DOHH2 (cell line): ENCODE measurements at regions not wholly inside any gene's neighbourhood (a gene's known extent, or its start where the extent isn't known, plus 50 kb on each side); places are given as distances from the start of the nearest gene placed in this dataset.

ENCODE experiments used
- H3F3A ChIP-seq: fragments of 200-600 bp; sonication (generic), shearing (Covaris generic); 2 replicates; pipeline ENCODE4 v1.6.0; 2016; ENCODE audit warnings: antibody characterized with exemption, mild to moderate bottlenecking; ENCODE audit not compliant: control insufficient read depth, insufficient read depth
- H3K27ac ChIP-seq: fragments of 200-600 bp; sonication (generic); 2 replicates; pipeline ENCODE4 v1.5.1; 2014; ENCODE audit warnings: low read depth, mild to moderate bottlenecking, low read length, moderate library complexity
- H3K27me3 ChIP-seq: fragments of 200-600 bp; sonication (generic); 2 replicates; pipeline ENCODE4 v1.6.1; 2014; ENCODE audit warnings: mild to moderate bottlenecking, low read length, mixed read lengths; ENCODE audit not compliant: control insufficient read depth
- H3K36me3 ChIP-seq: fragments of 200-600 bp; sonication (generic); 2 replicates; pipeline ENCODE4 v1.6.1; 2014; ENCODE audit warnings: mild to moderate bottlenecking, low read length, moderate library complexity, mixed read lengths; ENCODE audit not compliant: control insufficient read depth
- H3K4me1 ChIP-seq: fragments of 200-600 bp; sonication (generic); 2 replicates; pipeline ENCODE4 v1.6.1; 2014; ENCODE audit warnings: mild to moderate bottlenecking, low read length, mixed read lengths; ENCODE audit not compliant: control insufficient read depth
- H3K4me2 ChIP-seq: fragments of 200-600 bp; sonication (generic); 2 replicates; pipeline ENCODE4 v1.6.0; 2014; ENCODE audit warnings: mild to moderate bottlenecking, low read length, moderate library complexity
- H3K4me3 ChIP-seq: fragments of 200-600 bp; sonication (generic); 2 replicates; pipeline ENCODE4 v1.5.1; 2014; ENCODE audit warnings: mild to moderate bottlenecking, low read length, mixed read lengths
- H3K79me2 ChIP-seq: fragments of 200-600 bp; sonication (generic); 2 replicates; pipeline ENCODE4 v1.6.1; 2014; ENCODE audit warnings: mild to moderate bottlenecking, low read length, mixed read lengths; ENCODE audit not compliant: control insufficient read depth
- H3K9me2 ChIP-seq: fragments of 200-600 bp; sonication (generic); replicated peaks from 2 replicates; pipeline ENCODE4 v1.6.1; 2014; ENCODE audit warnings: mild to moderate bottlenecking, low read length, mixed read lengths; ENCODE audit not compliant: control insufficient read depth
- H3K9me3 ChIP-seq: fragments of 200-600 bp; sonication (generic); 2 replicates; pipeline ENCODE4 v1.6.1; 2014; ENCODE audit warnings: antibody characterized with exemption, low read length, mixed read lengths; ENCODE audit not compliant: control insufficient read depth, insufficient read depth
- H4K20me1 ChIP-seq: fragments of 200-600 bp; sonication (generic); 2 replicates; pipeline ENCODE4 v1.6.0; 2014; ENCODE audit warnings: low read depth, mild to moderate bottlenecking, antibody characterized with exemption, low read length, moderate library complexity; ENCODE audit not compliant: control insufficient read depth, insufficient read depth
- EZH2phosphoT487 ChIP-seq: fragments of 200-600 bp; sonication (generic); IDR thresholded peaks from 2 replicates; pipeline ENCODE4 v1.6.1; 2017; ENCODE audit warnings: borderline replicate concordance, mild to moderate bottlenecking, antibody characterized with exemption, low read length, moderate library complexity, mixed read lengths
- TF ChIP-seq, protein P1 (sequence below): fragments of 200-600 bp; sonication (generic); IDR thresholded peaks from one replicate; pipeline ENCODE4 v1.5.1; 2014; ENCODE audit warnings: antibody characterized with exemption, mild to moderate bottlenecking, low read depth, low read length; ENCODE audit not compliant: poor library complexity, severe bottlenecking

DNA sequence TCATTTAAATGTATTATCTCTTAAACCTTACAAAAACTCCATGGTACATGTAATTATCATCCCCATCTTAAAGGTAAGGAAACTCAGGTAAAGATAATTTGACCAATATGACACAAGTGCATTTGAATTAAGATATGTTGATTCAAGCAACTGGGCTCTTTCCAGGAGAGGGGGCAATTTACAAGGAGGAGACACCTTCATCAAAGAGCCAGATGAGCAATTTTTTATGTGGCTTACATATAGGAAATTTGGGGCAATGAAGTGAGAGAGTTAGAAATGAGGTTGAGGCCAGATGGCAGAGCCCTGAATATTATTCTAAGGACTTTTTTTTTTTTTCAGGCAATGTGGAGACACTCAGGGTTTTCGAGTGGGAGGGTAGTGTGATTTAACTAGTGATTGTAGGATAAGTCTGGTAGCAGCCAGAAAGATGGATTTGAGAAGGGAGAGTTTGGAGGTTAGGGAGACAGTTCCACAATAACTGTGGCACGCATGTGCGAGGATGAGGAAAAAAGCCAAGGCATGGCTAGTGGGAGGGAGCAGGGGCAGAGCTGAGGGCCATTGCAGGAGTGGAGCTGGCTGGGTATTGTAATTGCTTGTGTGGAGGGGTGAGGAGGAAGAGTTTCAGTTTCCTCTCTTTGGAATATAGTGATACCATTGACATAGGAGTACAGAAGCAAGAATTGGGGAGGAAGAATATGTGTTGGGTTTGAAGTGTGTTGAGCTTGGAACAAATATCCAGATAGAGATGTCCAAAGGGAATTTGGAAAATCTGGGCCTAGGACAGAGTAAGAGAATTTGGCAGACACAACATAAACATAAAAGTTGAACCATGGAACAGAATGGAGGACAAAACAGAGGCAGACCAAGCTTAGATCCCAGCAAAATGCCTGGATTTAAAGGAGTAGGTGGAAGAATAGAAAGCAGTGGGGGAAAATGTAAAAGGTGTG is 72.0 kb downstream of the ACTBL2 start:
- Histone ChIP-seq H3F3A (no peaks in the 10 kb centered on the region), H3K4me2 (no peak overlapping the region), H3K9me2 (no peaks in the 10 kb centered on the region), H3K36me3 (no peaks in the 10 kb centered on the region), H3K4me3 (no peak overlapping the region), H3K79me2 (no peaks in the 10 kb centered on the region), H3K27me3 (no peaks in the 10 kb centered on the region), H4K20me1 (no peaks in the 10 kb centered on the region), H3K9me3 (no peaks in the 10 kb centered on the region), H3K27ac (no peak overlapping the region), H3K4me1 (no peaks in the 10 kb centered on the region)
- TF ChIP-seq, protein P1, sequence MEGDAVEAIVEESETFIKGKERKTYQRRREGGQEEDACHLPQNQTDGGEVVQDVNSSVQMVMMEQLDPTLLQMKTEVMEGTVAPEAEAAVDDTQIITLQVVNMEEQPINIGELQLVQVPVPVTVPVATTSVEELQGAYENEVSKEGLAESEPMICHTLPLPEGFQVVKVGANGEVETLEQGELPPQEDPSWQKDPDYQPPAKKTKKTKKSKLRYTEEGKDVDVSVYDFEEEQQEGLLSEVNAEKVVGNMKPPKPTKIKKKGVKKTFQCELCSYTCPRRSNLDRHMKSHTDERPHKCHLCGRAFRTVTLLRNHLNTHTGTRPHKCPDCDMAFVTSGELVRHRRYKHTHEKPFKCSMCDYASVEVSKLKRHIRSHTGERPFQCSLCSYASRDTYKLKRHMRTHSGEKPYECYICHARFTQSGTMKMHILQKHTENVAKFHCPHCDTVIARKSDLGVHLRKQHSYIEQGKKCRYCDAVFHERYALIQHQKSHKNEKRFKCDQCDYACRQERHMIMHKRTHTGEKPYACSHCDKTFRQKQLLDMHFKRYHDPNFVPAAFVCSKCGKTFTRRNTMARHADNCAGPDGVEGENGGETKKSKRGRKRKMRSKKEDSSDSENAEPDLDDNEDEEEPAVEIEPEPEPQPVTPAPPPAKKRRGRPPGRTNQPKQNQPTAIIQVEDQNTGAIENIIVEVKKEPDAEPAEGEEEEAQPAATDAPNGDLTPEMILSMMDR = no peak

DNA sequence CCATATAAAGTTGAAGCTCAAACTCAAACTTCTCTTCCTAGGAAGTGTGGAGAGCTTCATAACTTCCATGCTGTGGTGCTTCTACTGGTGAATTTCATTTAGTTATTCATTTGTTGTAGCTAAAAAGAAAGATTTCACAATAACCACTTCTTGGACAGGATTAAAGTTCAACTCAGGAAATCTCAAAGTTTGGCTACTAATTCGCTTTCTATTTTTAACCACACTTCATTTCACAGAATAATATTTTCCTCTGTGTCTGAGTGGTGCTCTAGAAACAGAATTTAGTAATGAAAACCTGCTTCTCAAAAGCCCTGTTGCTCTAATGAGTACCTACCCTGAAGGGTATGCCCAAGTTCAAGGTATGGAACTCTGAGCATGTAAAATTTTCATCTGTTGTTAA is 73.9 kb downstream of the ACTBL2 start:
- H3K4me3 ChIP-seq = no peak overlapping the region
- no peaks in the 10 kb centered on the region for H4K20me1 ChIP-seq
- no peak overlapping the region for H3K4me2 ChIP-seq
- TF ChIP-seq, protein P1 = no peak
- no peak for TF ChIP-seq EZH2phosphoT487
- no peaks in the 10 kb centered on the region for H3K4me1 ChIP-seq
- H3F3A ChIP-seq = no peaks in the 10 kb centered on the region
- H3K79me2 ChIP-seq = no peaks in the 10 kb centered on the region
- H3K27me3 ChIP-seq = no peaks in the 10 kb centered on the region
- H3K9me3 ChIP-seq = no peaks in the 10 kb centered on the region
- no peaks in the 10 kb centered on the region for H3K36me3 ChIP-seq
- no peaks in the 10 kb centered on the region for H3K9me2 ChIP-seq
- no peak overlapping the region for H3K27ac ChIP-seq

DNA sequence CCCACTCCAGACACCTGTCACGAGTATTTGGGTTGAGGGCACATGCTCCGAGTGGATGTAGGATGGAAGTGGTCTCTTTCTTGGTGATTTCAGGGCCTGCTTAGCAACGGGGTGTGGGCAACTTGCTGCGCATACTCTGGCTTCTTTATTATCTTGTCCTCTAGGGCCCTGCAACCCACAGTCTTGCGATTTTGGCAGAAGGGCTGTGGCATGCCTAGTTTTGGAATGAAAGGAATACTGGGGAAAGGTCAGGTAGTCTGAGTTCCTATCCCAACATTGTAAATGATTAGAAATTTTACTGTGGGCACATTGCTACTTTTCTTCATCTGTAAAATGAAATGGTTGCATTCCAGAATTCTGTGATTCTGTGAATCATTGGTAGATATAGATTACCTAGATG is 74.3 kb downstream of the ACTBL2 start:
- H3K4me1 ChIP-seq = no peaks in the 10 kb centered on the region
- no peaks in the 10 kb centered on the region for H4K20me1 ChIP-seq
- H3K9me2 ChIP-seq = no peaks in the 10 kb centered on the region
- H3K27me3 ChIP-seq = no peaks in the 10 kb centered on the region
- no peak overlapping the region for H3K4me3 ChIP-seq
- no peak overlapping the region for H3K4me2 ChIP-seq
- H3K9me3 ChIP-seq = no peaks in the 10 kb centered on the region
- TF ChIP-seq, protein P1 = no peak
- TF ChIP-seq EZH2phosphoT487 = no peak
- H3K27ac ChIP-seq = no peak overlapping the region
- no peaks in the 10 kb centered on the region for H3K36me3 ChIP-seq
- no peaks in the 10 kb centered on the region for H3F3A ChIP-seq
- H3K79me2 ChIP-seq = no peaks in the 10 kb centered on the region
